HepG2 (cell line): ENCODE measurements at regions not wholly inside any gene's neighbourhood (a gene's known extent, or its start where the extent isn't known, plus 50 kb on each side); places are given as distances from the start of the nearest gene placed in this dataset.

ENCODE experiments used
- EZH2 ChIP-seq: conservative IDR thresholded peaks from 2 replicates; pipeline ENCODE4 v1.6.1; 2012; ENCODE audit warnings: mild to moderate bottlenecking, low read depth, low read length, moderate library complexity
- JUNB ChIP-seq: sonication (generic); formaldehyde crosslinking; IDR thresholded peaks from 2 replicates; pipeline ENCODE4 v1.8.0; 2022; ENCODE audit warnings: missing genetic modification reagents, mild to moderate bottlenecking, borderline replicate concordance
- U2AF1 ChIP-seq: fragments of 200-400 bp; formaldehyde crosslinking; optimal IDR thresholded peaks from 2 replicates; pipeline ENCODE3; 2017; ENCODE audit warnings: mild to moderate bottlenecking, low read depth, low read length
- ZBTB8A ChIP-seq: sonication (generic); formaldehyde crosslinking; IDR thresholded peaks from 2 replicates; pipeline ENCODE4 v1.4.0; 2020; ENCODE audit warnings: mild to moderate bottlenecking, low read depth, missing genetic modification reagents, borderline replicate concordance
- ZNF292 ChIP-seq: sonication (generic); formaldehyde crosslinking; IDR thresholded peaks from 2 replicates; pipeline ENCODE4 v1.8.1; 2022; ENCODE audit warnings: mild to moderate bottlenecking, low read depth, missing genetic modification reagents, borderline replicate concordance
- ZNF550 ChIP-seq: sonication (generic); formaldehyde crosslinking; IDR thresholded peaks from 2 replicates; pipeline ENCODE4 v1.4.0; 2020; ENCODE audit warnings: mild to moderate bottlenecking, missing genetic modification reagents, borderline replicate concordance
- TF ChIP-seq, protein P1 (sequence below): sonication (generic); formaldehyde crosslinking; IDR thresholded peaks from 2 replicates; pipeline ENCODE4 v1.4.0; 2020; ENCODE audit warnings: missing genetic modification reagents
- TF ChIP-seq, protein P2 (sequence below): sonication (generic); formaldehyde crosslinking; IDR thresholded peaks from 2 replicates; pipeline ENCODE4 v1.5.0; 2020; ENCODE audit warnings: mild to moderate bottlenecking, missing genetic modification reagents, moderate library complexity
- TF ChIP-seq, protein P3 (sequence below): sonication (generic); formaldehyde crosslinking; IDR thresholded peaks from 2 replicates; pipeline ENCODE4 v1.4.0; 2020; ENCODE audit warnings: missing genetic modification reagents, borderline replicate concordance
- TF ChIP-seq, protein P4 (sequence below): IDR thresholded peaks from 2 replicates; pipeline ENCODE4 v1.6.1; 2012; ENCODE audit warnings: inconsistent platforms
- TF ChIP-seq, protein P5 (sequence below), 2 experiments: fragments of 450-650 bp in 1 of 2; sonication (generic) in 1 of 2; formaldehyde crosslinking in 1 of 2; IDR thresholded peaks; 2 replicates each; pipeline versions ENCODE4 v1.6.1 to v1.8.0; 2016 to 2022; ENCODE audit warnings: antibody characterized with exemption in 1 of 2, mild to moderate bottlenecking in 1 of 2, missing genetic modification reagents in 1 of 2

DNA sequence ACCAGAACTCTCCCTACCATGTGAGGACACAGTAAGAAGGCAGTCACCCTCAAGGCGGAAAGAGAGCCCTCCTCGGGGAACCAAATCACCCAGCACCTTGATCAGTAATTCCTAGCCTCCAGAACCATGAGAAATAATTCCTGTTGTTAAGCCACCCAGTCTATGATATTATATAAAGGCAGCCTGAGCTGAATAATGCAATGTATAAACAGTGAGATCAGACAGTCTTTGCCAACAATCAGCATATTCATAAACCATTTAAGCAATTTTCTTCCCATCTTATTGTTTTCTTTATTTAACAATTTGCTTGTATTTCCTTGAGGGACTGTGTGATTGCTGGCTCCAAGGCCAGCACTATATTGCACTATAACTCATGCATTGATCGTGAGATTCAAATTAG, 144.4 kb upstream of the DAPK1 start:
- TF ChIP-seq, protein P1, sequence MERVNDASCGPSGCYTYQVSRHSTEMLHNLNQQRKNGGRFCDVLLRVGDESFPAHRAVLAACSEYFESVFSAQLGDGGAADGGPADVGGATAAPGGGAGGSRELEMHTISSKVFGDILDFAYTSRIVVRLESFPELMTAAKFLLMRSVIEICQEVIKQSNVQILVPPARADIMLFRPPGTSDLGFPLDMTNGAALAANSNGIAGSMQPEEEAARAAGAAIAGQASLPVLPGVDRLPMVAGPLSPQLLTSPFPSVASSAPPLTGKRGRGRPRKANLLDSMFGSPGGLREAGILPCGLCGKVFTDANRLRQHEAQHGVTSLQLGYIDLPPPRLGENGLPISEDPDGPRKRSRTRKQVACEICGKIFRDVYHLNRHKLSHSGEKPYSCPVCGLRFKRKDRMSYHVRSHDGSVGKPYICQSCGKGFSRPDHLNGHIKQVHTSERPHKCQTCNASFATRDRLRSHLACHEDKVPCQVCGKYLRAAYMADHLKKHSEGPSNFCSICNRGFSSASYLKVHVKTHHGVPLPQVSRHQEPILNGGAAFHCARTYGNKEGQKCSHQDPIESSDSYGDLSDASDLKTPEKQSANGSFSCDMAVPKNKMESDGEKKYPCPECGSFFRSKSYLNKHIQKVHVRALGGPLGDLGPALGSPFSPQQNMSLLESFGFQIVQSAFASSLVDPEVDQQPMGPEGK (CRISPR knock-in tag) = no peak
- TF ChIP-seq ZNF292 (no peak), ZBTB8A (CRISPR knock-in tag) (no peak), U2AF1 (no peak), EZH2 (no peak), ZNF550 (CRISPR knock-in tag) (no peak), JUNB (CRISPR knock-in tag) (no peak)
- TF ChIP-seq, protein P2, sequence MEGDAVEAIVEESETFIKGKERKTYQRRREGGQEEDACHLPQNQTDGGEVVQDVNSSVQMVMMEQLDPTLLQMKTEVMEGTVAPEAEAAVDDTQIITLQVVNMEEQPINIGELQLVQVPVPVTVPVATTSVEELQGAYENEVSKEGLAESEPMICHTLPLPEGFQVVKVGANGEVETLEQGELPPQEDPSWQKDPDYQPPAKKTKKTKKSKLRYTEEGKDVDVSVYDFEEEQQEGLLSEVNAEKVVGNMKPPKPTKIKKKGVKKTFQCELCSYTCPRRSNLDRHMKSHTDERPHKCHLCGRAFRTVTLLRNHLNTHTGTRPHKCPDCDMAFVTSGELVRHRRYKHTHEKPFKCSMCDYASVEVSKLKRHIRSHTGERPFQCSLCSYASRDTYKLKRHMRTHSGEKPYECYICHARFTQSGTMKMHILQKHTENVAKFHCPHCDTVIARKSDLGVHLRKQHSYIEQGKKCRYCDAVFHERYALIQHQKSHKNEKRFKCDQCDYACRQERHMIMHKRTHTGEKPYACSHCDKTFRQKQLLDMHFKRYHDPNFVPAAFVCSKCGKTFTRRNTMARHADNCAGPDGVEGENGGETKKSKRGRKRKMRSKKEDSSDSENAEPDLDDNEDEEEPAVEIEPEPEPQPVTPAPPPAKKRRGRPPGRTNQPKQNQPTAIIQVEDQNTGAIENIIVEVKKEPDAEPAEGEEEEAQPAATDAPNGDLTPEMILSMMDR (CRISPR knock-in tag) = no peak
- TF ChIP-seq, protein P3, sequence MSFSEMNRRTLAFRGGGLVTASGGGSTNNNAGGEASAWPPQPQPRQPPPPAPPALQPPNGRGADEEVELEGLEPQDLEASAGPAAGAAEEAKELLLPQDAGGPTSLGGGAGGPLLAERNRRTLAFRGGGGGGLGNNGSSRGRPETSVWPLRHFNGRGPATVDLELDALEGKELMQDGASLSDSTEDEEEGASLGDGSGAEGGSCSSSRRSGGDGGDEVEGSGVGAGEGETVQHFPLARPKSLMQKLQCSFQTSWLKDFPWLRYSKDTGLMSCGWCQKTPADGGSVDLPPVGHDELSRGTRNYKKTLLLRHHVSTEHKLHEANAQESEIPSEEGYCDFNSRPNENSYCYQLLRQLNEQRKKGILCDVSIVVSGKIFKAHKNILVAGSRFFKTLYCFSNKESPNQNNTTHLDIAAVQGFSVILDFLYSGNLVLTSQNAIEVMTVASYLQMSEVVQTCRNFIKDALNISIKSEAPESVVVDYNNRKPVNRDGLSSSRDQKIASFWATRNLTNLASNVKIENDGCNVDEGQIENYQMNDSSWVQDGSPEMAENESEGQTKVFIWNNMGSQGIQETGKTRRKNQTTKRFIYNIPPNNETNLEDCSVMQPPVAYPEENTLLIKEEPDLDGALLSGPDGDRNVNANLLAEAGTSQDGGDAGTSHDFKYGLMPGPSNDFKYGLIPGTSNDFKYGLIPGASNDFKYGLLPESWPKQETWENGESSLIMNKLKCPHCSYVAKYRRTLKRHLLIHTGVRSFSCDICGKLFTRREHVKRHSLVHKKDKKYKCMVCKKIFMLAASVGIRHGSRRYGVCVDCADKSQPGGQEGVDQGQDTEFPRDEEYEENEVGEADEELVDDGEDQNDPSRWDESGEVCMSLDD (CRISPR knock-in tag) = no peak
- TF ChIP-seq, protein P4, sequence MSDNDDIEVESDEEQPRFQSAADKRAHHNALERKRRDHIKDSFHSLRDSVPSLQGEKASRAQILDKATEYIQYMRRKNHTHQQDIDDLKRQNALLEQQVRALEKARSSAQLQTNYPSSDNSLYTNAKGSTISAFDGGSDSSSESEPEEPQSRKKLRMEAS = no peak
- TF ChIP-seq, protein P5, sequence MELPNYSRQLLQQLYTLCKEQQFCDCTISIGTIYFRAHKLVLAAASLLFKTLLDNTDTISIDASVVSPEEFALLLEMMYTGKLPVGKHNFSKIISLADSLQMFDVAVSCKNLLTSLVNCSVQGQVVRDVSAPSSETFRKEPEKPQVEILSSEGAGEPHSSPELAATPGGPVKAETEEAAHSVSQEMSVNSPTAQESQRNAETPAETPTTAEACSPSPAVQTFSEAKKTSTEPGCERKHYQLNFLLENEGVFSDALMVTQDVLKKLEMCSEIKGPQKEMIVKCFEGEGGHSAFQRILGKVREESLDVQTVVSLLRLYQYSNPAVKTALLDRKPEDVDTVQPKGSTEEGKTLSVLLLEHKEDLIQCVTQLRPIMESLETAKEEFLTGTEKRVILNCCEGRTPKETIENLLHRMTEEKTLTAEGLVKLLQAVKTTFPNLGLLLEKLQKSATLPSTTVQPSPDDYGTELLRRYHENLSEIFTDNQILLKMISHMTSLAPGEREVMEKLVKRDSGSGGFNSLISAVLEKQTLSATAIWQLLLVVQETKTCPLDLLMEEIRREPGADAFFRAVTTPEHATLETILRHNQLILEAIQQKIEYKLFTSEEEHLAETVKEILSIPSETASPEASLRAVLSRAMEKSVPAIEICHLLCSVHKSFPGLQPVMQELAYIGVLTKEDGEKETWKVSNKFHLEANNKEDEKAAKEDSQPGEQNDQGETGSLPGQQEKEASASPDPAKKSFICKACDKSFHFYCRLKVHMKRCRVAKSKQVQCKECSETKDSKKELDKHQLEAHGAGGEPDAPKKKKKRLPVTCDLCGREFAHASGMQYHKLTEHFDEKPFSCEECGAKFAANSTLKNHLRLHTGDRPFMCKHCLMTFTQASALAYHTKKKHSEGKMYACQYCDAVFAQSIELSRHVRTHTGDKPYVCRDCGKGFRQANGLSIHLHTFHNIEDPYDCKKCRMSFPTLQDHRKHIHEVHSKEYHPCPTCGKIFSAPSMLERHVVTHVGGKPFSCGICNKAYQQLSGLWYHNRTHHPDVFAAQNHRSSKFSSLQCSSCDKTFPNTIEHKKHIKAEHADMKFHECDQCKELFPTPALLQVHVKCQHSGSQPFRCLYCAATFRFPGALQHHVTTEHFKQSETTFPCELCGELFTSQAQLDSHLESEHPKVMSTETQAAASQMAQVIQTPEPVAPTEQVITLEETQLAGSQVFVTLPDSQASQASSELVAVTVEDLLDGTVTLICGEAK (IDR thresholded peaks at IDR 0.05) = no peak
- TF ChIP-seq, protein P5 (CRISPR knock-in tag; IDR thresholded peaks at IDR 0.05) = no peak
